Stimulated activated effector memory CD8-positive, alpha-beta T cell treated with anti-CD3 and anti-CD28 coated beads, Interleukin-12 subunit alpha, Interleukin-12 subunit beta, amount 100 ng/mL, for 72 hours (primary cell): ENCODE measurements at regions not wholly inside any gene's neighbourhood (a gene's known extent, or its start where the extent isn't known, plus 50 kb on each side); places are given as distances from the start of the nearest gene placed in this dataset.

Source experiments
- ATAC-seq: fragments of 150-1000 bp; cut with Tn5 transposase; 2 replicates; pipeline ENCODE4 v1.10.0; 2021
- DNase-seq, 2 donors: peaks; one replicate each; pipeline ENCODE4 v3.0.0; 2021 to 2022; ENCODE audit warnings: low spot score in 2 of 2
- H3K27ac Mint-ChIP-seq: one replicate; pipeline ENCODE4 v1.8.0; 2022; ENCODE audit warnings: mild to moderate bottlenecking, mixed read lengths
- H3K36me3 Mint-ChIP-seq: one replicate; pipeline ENCODE4 v1.8.0; 2022; ENCODE audit warnings: mild to moderate bottlenecking, mixed read lengths
- H3K4me1 Mint-ChIP-seq: one replicate; pipeline ENCODE4 v1.8.0; 2022; ENCODE audit warnings: mixed read lengths
- H3K4me3 Mint-ChIP-seq: one replicate; pipeline ENCODE4 v1.8.0; 2022; ENCODE audit warnings: mild to moderate bottlenecking, mixed read lengths
- H3K9me3 Mint-ChIP-seq: one replicate; pipeline ENCODE4 v1.8.0; 2022; ENCODE audit warnings: mixed read lengths

- H3K4me3 Mint-ChIP-seq: no peak overlapping the region
- no peak overlapping the region for H3K27ac Mint-ChIP-seq
- ATAC-seq: no peak
- H3K36me3 Mint-ChIP-seq: no peaks in the 10 kb centered on the region
- no peaks in the 10 kb centered on the region for H3K4me1 Mint-ChIP-seq
- H3K9me3 Mint-ChIP-seq: peaks cover 25% of the 10 kb centered on the region
- no peak for DNase-seq
These were observed 216.8 kb upstream of the MTPN start for GRCh38 chr7:136193940-136194339.

- no peak for DNase-seq
- H3K27ac Mint-ChIP-seq: no peak overlapping the region
- no peaks in the 10 kb centered on the region for H3K4me1 Mint-ChIP-seq
- H3K36me3 Mint-ChIP-seq: no peaks in the 10 kb centered on the region
- ATAC-seq: no peak
- peaks cover 12% of the 10 kb centered on the region for H3K9me3 Mint-ChIP-seq
- H3K4me3 Mint-ChIP-seq: no peak overlapping the region
These were observed 212.4 kb upstream of the MTPN start for GRCh38 chr7:136189506-136189998.

DNA sequence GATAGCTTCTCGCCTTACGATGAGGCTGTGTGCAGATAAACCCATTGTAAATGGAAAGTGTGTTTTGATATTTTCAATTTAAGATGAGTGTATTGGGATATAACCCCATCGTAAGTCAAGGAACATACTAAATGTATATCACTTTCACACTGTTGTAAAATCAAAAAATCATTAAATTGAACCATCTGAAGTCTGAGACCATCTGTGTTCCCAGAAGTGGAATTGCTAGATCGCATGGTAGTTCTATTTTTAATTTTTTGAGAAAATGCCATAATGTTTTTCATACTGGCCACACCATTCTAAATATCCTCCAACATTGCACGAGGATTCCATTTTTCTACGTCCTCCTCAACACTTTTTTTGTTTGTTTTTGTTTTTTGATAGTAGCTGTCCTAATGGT, 209.1 kb upstream of the MTPN start:
- ATAC-seq: no peak
- DNase-seq: no peak
- Mint-ChIP-seq H3K36me3 (no peaks in the 10 kb centered on the region), H3K9me3 (peaks cover 3% of the 10 kb centered on the region), H3K27ac (no peak overlapping the region), H3K4me3 (no peak overlapping the region), H3K4me1 (peaks cover 5% of the 10 kb centered on the region)

DNA sequence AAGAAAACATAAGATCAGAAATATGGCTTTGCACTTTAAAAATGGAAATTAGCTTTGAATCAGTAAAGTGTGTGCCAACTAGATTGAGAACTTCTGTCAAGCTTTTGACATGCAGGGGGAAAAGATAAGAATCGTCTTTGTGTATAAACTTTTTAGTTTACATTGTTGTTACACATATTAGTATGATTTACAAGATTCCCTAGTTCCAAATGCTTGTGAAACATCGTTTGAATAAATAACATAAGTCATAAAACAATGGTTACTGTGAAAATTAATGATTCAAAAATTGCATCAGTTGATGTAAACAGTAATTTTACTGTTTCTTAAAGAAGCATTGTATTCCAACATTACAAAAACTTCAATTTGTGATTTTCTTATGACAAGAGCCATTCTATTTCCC, 207.6 kb upstream of the MTPN start:
- no peak for DNase-seq
- peaks cover 3% of the 10 kb centered on the region for H3K9me3 Mint-ChIP-seq
- no peaks in the 10 kb centered on the region for H3K36me3 Mint-ChIP-seq
- H3K4me1 Mint-ChIP-seq: peaks cover 12% of the 10 kb centered on the region
- no peak for ATAC-seq
- no peak overlapping the region for H3K27ac Mint-ChIP-seq
- H3K4me3 Mint-ChIP-seq: no peak overlapping the region

DNA sequence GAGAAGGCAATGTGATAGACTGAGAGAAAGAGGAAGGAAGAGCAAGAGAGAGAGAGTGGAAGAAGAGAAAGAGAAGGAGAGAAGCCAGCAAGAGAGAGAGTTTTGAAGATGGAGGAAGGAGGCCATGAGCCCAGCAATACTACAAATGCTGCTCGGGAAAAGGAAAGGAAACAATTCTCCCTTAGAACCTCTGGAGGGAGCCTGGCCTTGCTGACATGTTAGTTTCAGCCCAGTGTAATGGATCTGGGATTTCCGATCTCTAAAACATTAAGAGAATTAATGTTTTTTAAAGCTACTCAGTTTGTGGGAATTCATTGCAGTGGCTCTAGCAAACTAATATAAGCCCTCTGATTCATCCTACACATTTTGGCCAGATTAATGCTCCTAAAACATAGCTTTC, 206.8 kb upstream of the MTPN start:
- no peak overlapping the region for H3K4me3 Mint-ChIP-seq
- H3K4me1 Mint-ChIP-seq: peaks cover 12% of the 10 kb centered on the region
- DNase-seq: no peak
- no peaks in the 10 kb centered on the region for H3K36me3 Mint-ChIP-seq
- no peak for ATAC-seq
- H3K27ac Mint-ChIP-seq: no peak overlapping the region
- H3K9me3 Mint-ChIP-seq: peaks cover 3% of the 10 kb centered on the region

GRCh38 chr7:136180984-136181383, 203.8 kb upstream of the MTPN start:
- H3K4me3 Mint-ChIP-seq: no peak overlapping the region
- ATAC-seq (peak; percentile 79), DNase-seq (no peak)
- H3K9me3 Mint-ChIP-seq: no peaks in the 10 kb centered on the region
- H3K4me1 Mint-ChIP-seq: peaks cover 12% of the 10 kb centered on the region
- H3K36me3 Mint-ChIP-seq: no peaks in the 10 kb centered on the region
- H3K27ac Mint-ChIP-seq: no peak overlapping the region

GRCh38 chr7:136179851-136180721, 202.9 kb upstream of the MTPN start:
- ATAC-seq (no peak), DNase-seq (no peak)
- peaks cover 12% of the 10 kb centered on the region for H3K4me1 Mint-ChIP-seq
- H3K4me3 Mint-ChIP-seq: no peak overlapping the region
- H3K9me3 Mint-ChIP-seq: no peaks in the 10 kb centered on the region
- no peaks in the 10 kb centered on the region for H3K36me3 Mint-ChIP-seq
- peak overlapping the region; percentile 55 for H3K27ac Mint-ChIP-seq

DNA sequence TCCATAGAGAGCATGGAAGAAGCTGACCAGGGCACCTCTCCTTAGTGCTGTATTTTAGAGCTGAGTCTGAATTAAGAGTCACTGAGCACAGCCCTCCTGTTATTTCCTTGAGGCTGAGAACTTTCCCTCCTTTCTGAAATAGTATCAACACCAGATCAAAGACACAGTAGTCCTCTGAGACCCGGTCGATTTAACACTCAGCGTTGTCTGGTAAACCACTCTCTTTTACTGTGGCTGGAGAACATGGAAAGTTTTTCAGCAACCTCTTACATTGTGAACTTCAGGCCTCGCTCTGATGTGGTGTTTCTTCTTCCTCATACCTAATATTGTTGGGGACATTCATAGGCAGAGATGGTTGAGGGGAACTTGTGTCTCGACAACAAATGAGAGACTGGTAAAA, 202.0 kb upstream of the MTPN start:
- no peak for DNase-seq
- no peaks in the 10 kb centered on the region for H3K9me3 Mint-ChIP-seq
- peak overlapping the region; percentile 55 for H3K27ac Mint-ChIP-seq
- peak; percentile 43 for ATAC-seq
- no peak overlapping the region for H3K4me3 Mint-ChIP-seq
- peaks cover 12% of the 10 kb centered on the region for H3K4me1 Mint-ChIP-seq
- no peaks in the 10 kb centered on the region for H3K36me3 Mint-ChIP-seq

DNA sequence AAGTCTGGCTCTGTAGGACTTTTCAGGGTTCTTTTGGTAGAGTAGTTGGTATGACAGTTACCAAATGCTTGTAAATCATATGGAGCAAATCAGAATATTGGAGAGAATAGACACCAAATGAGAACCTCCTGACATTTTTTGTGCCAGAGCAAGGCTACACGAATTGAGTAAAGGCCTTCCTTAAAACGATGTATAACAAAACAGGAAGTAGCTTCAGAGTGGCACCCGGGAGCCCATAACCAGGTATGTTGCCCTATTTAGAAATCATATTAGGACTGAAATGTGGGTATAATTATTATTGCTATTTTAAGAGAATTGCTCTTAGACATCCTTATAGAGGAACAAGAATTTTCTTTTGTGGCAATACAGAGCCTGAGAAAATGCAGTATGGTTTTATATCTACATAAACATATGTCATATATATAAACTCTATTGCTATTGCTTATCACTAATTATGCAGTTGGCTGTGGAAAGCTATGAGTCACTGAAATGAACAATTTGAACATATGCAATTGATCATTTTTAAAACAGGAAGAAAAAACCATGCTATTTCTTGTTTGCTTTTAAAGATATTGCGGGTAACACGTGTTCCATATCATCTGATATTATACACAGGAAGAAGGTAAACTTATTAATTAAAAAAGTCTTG, 197.4 kb upstream of the MTPN start:
- Mint-ChIP-seq H3K27ac (no peak overlapping the region), H3K4me1 (no peaks in the 10 kb centered on the region), H3K36me3 (no peaks in the 10 kb centered on the region), H3K4me3 (no peak overlapping the region), H3K9me3 (no peaks in the 10 kb centered on the region)
- no peak for ATAC-seq
- DNase-seq: no peak

DNA sequence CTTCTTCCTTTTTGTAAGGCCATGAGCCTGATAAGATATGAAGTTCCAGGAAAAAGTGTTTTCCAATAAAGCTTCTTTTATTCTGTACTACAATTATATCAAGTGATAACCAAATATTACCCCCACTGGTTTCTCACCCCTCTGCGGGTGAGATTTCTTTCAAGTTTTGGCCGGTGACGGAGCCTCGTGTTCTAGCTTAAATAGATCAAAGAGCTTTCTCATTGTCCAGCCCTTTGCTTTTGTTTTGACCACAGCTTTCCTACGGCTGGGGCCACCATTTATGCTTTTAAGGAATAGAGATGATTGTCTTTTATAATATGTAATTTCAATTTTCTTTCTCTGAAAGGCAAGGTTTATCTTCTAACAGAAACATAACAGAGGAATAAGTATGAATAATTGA, 196.7 kb upstream of the MTPN start:
- ATAC-seq (no peak), DNase-seq (no peak)
- H3K9me3 Mint-ChIP-seq: no peaks in the 10 kb centered on the region
- H3K4me1 Mint-ChIP-seq: no peaks in the 10 kb centered on the region
- H3K27ac Mint-ChIP-seq: no peak overlapping the region
- H3K4me3 Mint-ChIP-seq: no peak overlapping the region
- no peaks in the 10 kb centered on the region for H3K36me3 Mint-ChIP-seq

DNA sequence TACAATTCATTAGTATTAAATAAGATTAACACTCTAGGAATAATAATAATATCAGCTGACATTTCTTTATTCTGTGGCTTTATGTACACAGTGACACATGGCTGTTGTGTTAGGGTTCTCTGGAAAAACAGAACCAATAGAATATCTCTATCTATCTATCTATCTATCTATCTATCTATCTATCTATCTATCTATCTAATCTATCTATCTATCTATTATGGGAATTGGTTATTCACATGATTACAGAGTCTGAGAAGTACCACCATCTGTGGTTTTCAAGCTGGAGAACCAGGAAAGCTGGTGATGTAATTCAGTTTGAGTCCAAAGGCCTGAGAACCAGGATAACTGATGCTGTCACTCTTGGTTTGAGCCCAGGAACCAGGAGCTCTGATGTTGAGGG, 194.1 kb upstream of the MTPN start:
- no peak for DNase-seq
- Mint-ChIP-seq H3K4me3 (no peak overlapping the region), H3K4me1 (no peaks in the 10 kb centered on the region), H3K9me3 (no peaks in the 10 kb centered on the region), H3K27ac (no peak overlapping the region), H3K36me3 (no peaks in the 10 kb centered on the region)
- no peak for ATAC-seq

- Mint-ChIP-seq H3K27ac (no peak overlapping the region), H3K36me3 (no peaks in the 10 kb centered on the region), H3K4me3 (no peak overlapping the region), H3K4me1 (no peaks in the 10 kb centered on the region), H3K9me3 (no peaks in the 10 kb centered on the region)
- DNase-seq (no peak), ATAC-seq (no peak)
These were observed 191.7 kb upstream of the MTPN start for GRCh38 chr7:136168821-136169220.

- Mint-ChIP-seq H3K36me3 (no peaks in the 10 kb centered on the region), H3K4me1 (no peaks in the 10 kb centered on the region), H3K27ac (no peak overlapping the region), H3K9me3 (no peaks in the 10 kb centered on the region), H3K4me3 (no peak overlapping the region)
- ATAC-seq: no peak
- DNase-seq: no peak
These were observed 190.8 kb upstream of the MTPN start for GRCh38 chr7:136167991-136168390.

- Mint-ChIP-seq H3K4me1 (no peaks in the 10 kb centered on the region), H3K9me3 (no peaks in the 10 kb centered on the region), H3K36me3 (no peaks in the 10 kb centered on the region), H3K4me3 (no peak overlapping the region), H3K27ac (no peak overlapping the region)
- ATAC-seq: no peak
- DNase-seq: no peak
These were observed 189.4 kb upstream of the MTPN start for GRCh38 chr7:136166521-136166920.

GRCh38 chr7:136163340-136163801, 186.2 kb upstream of the MTPN start:
- no peak for ATAC-seq
- Mint-ChIP-seq H3K4me3 (no peak overlapping the region), H3K4me1 (no peaks in the 10 kb centered on the region), H3K9me3 (no peaks in the 10 kb centered on the region), H3K36me3 (no peaks in the 10 kb centered on the region), H3K27ac (no peak overlapping the region)
- no peak for DNase-seq

- Mint-ChIP-seq H3K27ac (no peak overlapping the region), H3K4me1 (no peaks in the 10 kb centered on the region), H3K36me3 (no peaks in the 10 kb centered on the region), H3K4me3 (no peak overlapping the region), H3K9me3 (no peaks in the 10 kb centered on the region)
- ATAC-seq: no peak
- DNase-seq: no peak
These were observed 173.2 kb upstream of the MTPN start for GRCh38 chr7:136150311-136150710.
